ENCODE measurements at regions not wholly inside any gene's neighbourhood (a gene's known extent, or its start where the extent isn't known, plus 50 kb on each side); places are given as distances from the start of the nearest gene placed in this dataset.
"Not testable (repeated sequence)": the region's sequence is repeated elsewhere in the genome, so short reads cannot be mapped to it uniquely, and the experiment has no call there.

DNA sequence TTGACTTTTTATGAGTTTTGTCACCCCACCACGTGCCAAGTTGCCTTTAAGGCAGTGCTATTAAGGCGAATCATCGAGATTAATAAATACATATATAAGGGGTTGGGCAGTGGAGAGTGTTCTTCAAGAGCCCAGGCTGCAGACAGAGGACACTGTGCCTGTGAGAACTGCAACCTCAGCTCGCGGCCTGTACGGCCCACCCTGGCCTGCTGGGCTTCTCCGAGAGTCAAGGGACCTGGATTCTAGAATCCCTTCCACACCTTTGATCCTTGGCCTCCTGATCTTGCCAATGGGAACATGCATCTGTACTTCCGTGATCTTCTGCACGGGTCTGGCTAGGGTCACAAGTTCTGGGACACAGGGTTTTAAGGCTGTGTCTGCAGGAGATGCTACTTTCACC is 54.5 kb downstream of the IRX5 start:
- no peak for DNase-seq (ENCODE audit: low read depth)

DNA sequence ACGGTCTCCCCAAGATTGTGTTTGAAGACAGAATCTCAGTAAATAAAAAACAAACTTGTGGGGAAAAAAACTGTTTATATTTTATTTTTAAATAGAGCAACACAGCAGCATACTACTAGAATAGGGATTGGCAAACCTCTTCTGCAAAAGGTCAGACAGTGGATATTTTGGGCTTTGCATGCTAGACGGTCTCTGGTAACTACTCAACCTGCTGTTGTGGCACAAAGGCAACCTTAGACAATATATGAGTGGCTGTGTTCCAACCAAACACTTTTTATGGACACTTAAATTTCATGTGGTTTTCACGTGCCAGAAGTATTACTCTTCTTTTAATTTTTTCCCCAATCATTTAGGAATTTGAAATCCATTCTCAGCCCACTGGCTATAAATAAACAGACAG is 55.0 kb downstream of the IRX5 start:
- TF ChIP-seq, protein P1, sequence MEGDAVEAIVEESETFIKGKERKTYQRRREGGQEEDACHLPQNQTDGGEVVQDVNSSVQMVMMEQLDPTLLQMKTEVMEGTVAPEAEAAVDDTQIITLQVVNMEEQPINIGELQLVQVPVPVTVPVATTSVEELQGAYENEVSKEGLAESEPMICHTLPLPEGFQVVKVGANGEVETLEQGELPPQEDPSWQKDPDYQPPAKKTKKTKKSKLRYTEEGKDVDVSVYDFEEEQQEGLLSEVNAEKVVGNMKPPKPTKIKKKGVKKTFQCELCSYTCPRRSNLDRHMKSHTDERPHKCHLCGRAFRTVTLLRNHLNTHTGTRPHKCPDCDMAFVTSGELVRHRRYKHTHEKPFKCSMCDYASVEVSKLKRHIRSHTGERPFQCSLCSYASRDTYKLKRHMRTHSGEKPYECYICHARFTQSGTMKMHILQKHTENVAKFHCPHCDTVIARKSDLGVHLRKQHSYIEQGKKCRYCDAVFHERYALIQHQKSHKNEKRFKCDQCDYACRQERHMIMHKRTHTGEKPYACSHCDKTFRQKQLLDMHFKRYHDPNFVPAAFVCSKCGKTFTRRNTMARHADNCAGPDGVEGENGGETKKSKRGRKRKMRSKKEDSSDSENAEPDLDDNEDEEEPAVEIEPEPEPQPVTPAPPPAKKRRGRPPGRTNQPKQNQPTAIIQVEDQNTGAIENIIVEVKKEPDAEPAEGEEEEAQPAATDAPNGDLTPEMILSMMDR (IDR thresholded peaks at IDR 0.05; ENCODE audit: insufficient read depth, low read length) = no peak
- no peak overlapping the region for H3K4me3 ChIP-seq (ENCODE audit: low read depth, low read length)
- DNase-seq (ENCODE audit: low read depth) = no peak

More for the DNA sequence above, 54.5 kb downstream of the IRX5 start:
- H3K4me3 ChIP-seq (ENCODE audit: low read depth, low read length) = no peak overlapping the region
- TF ChIP-seq, protein P1 (IDR thresholded peaks at IDR 0.05; ENCODE audit: insufficient read depth, low read length) = no peak

DNA sequence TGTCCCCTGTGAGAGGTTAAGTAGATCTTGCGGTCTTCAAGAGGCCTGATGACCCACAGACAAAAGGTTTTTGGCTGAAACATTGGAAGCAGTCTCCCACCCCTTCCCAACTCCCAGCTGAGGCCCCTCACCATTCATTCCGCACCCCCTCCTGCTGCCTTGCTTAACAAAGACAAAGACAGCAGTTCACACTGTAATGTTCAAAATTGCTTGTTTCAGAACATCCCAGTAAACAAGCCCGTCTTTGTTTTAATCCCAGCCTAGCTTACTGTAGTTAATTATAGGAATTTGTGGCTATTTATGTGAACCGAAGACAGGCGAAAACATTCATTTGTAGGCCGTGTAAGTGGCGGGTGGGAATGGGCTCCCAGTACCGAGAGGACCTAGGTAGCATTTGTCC is 55.7 kb downstream of the IRX5 start:
- no peak for DNase-seq (ENCODE audit: low read depth)
- TF ChIP-seq, protein P1 (IDR thresholded peaks at IDR 0.05; ENCODE audit: insufficient read depth, low read length) = no peak

DNA sequence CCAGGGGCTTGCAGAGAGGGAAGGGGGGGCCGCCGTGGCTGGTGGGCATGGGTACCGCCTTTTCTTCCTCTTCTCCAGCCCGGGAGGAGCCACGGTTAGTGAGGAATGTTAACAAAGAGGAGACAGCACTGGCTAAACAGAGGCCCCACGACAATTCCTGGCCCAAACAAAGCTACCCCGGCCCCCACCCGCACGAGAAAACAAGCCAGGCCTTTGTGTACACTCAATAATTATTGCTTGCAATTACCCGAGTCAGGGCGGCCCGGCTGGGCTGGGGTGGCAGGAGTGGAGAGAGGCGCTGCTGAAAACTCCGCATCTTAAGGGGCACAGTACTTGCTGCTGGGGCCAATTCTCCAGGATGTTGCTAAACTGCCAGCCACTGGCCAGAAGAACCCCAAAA is 56.4 kb downstream of the IRX5 start:
- TF ChIP-seq, protein P1 (IDR thresholded peaks at IDR 0.05; ENCODE audit: insufficient read depth, low read length) = no peak
- H3K4me3 ChIP-seq (ENCODE audit: low read depth, low read length) = no peak overlapping the region
- DNase-seq (ENCODE audit: low read depth) = no peak

More for the DNA sequence above, 55.7 kb downstream of the IRX5 start:
- no peak overlapping the region for H3K4me3 ChIP-seq (ENCODE audit: low read depth, low read length)

DNA sequence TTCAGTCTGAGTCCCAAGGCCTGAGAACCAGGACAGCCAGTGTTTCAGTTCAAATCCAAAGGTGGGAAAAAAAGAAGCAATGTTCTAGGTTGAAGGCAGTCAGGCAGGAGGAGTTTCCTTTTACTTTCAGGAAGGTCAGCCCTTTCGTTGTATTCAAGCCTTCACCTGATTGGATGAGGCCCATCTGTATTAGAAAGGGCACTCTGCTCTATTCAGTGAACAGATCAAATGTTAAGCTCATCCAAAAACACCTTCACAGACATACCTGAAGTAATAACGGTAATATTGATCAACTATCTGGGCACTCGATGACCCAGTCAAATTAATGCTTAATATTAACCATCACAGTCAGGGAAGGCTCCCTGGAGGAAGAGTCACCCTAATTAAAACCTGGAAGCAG is 60.9 kb downstream of the IRX5 start:
- DNase-seq (ENCODE audit: low read depth) = no peak
- TF ChIP-seq, protein P1 (IDR thresholded peaks at IDR 0.05; ENCODE audit: insufficient read depth, low read length) = no peak
- no peak overlapping the region for H3K4me3 ChIP-seq (ENCODE audit: low read depth, low read length)

DNA sequence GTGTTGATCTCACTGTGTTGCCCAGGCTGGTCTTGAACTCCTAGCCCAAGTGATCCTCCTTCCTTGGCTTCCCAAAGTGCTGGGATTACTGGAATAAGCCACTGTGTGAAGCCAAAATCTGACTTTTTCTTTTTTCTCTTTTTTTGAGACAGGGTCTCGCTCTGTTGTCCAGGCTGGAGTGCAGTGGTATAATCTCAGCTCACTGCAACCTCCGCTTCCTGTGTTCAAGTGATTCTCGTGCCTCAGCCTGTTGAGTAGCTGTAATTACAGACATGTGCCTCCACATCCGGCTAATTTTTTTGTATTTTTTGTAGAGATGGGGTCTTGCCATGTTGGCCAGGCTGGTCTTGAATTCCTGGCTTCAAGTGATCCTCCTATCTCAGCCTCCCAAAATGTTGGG is 61.3 kb downstream of the IRX5 start:
- not testable (repeated sequence) for DNase-seq (ENCODE audit: low read depth); H3K4me3 ChIP-seq (ENCODE audit: low read depth, low read length)

DNA sequence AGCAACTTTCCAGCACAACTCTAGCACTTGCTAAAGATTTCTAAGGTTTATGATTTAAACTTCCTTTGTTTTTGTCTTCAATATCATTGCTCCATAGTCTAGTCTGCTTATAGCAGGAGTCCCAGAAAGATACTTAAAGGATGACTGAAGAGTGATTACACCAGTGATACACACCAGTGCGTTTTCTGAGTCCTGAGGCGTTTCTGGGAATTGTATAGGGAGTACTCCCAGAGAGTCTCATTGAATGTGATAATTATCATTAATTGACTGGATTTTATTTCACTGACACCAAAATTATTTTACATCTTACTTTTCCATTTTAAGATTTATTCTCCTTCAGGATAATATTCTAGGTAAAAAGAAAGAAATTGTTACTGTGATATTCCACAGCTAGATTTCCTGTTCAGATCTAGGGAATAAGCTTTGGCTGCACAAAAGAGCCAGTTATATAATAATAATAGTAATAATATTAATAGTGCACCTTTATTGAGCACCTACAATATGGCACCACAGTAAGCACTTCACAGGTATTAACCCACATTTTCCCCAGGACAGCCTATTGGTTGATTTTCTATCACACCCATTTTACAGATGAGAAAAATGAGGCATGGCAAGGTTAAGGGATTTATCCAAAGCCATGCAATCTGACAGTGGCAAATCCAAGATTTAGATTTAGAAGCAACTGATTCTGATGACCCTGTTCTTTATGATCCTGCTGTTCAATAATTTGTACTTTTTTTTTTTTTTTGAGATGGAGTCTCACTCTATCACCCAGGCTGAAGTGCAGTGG is 62.6 kb downstream of the IRX5 start:
- DNase-seq (ENCODE audit: low read depth) = no peak
- H3K4me3 ChIP-seq (ENCODE audit: low read depth, low read length) = no peak overlapping the region
- TF ChIP-seq, protein P1 (IDR thresholded peaks at IDR 0.05; ENCODE audit: insufficient read depth, low read length) = no peak

All from fibroblast of the aortic adventitia (primary cell).